GM12892 (cell line): ENCODE measurements at regions not wholly inside any gene's neighbourhood (a gene's known extent, or its start where the extent isn't known, plus 50 kb on each side); places are given as distances from the start of the nearest gene placed in this dataset.

ENCODE experiments used
- POLR2A ChIP-seq: IDR thresholded peaks from 2 replicates; pipeline ENCODE4 v1.6.1; 2011; ENCODE audit warnings: low read depth, low read length, control low read depth
- POLR2AphosphoS5 ChIP-seq: IDR thresholded peaks from 2 replicates; pipeline ENCODE4 v1.6.1; 2011; ENCODE audit warnings: low read depth, low read length, control low read depth
- TAF1 ChIP-seq: IDR thresholded peaks from 2 replicates; pipeline ENCODE4 v1.6.1; 2011; ENCODE audit warnings: low read depth, mild to moderate bottlenecking, control low read depth, low read length, borderline replicate concordance

GRCh38 chr4:11130195-11130970, 298.3 kb downstream of the HS3ST1 start:
- no peak for TF ChIP-seq POLR2A
- no peak for TF ChIP-seq POLR2AphosphoS5
- no peak for TF ChIP-seq TAF1
